ENCODE measurements at regions not wholly inside any gene's neighbourhood (a gene's known extent, or its start where the extent isn't known, plus 50 kb on each side); places are given as distances from the start of the nearest gene placed in this dataset.
"Not testable (repeated sequence)": the region's sequence is repeated elsewhere in the genome, so short reads cannot be mapped to it uniquely, and the experiment has no call there.

- no peak for DNase-seq
These were observed 220.4 kb upstream of the ZNF217 start for GRCh38 chr20:53814060-53814459.

DNA sequence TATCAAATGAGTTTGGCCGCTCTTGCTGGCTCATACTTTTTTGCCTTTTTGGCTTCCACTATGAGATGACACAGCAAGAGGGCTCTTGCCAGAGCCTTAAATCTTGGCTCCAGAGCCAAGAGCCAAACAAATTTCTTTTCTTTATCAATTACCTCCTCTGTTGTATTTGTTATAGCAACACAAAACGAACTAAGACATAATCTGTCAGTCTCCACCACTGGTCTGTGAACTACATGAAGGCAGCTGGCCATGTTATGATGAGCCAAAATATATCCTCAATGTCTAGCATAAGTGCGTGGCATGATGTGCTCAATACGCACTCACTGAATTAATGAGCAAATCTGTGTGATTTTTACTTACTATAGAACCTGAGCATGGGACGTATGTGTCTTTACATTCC lies 220.0 kb upstream of the ZNF217 start:
- DNase-seq, result no peak

DNA sequence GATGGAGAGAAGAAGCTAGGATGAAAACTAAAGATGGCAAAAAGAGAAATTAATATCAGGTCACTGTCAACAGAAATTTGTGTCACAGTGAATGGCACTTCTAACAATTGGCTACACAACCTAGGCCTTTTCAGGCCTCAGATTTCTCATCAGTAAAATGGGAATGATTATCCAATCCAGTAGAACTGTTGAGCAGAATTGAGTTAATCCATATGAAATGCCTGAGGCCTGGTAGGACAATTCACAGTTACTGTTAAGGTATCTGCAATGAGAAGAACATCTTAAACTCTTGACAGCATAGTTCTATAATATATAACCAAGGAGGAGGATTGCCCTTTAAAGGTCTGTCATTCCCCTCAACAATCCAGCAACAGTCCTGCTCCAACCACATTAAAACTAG lies 217.9 kb upstream of the ZNF217 start:
- DNase-seq, result no peak

DNA sequence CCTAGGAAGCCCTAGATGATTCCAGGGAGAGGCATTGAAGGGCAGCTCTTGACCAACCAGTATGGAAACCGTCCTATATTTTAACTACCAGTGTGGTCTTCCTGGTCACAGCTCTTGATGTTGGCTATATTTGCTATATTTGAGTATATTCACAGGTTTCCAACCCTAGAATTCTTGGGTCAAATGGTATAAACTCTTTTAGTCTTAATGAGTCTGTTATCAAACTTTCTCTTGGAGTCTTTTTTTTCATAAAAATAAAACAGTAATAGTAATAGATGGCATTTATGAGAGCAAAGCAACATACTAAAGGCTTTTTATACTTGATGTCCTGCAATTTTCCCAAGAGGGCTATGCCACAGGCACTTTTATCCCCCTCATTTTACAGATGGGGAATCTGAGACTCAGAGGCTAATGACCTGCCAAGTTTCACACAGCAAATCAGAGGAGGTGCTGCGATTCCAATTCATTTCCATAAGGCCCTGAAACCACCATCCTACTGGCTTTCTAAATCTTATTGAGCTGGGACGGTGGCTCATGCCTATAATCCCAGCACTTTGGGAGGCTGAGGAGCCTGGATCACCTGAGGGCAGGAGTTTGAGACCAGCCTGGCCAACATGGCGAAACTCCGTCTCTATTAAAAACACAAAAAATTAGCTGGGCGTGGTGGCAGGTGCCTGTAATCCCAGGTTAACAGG lies 217.2 kb upstream of the ZNF217 start:
- no peak for DNase-seq

- DNase-seq, result no peak
These were observed 216.2 kb upstream of the ZNF217 start for GRCh38 chr20:53809728-53810365.

DNA sequence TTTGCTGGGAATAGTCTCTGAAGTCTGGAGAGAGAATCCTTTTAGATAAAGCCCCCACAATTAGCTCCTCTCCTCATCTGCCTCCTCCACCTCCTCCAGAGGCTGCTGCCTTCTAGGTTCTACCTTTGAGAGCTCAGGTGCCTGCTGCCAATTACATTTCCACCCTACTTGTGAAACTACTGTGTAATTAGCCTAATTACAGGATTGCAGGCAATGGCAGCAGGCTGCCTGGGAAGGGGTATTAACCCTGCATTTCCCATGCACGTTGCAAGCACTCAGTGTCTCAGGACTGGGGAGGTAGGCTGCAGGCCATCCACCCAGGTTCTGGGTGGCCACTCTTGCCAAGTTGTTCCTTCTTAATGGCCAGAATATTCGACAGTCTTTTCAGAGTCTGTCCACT lies 215.6 kb upstream of the ZNF217 start:
- DNase-seq, result no peak

DNA sequence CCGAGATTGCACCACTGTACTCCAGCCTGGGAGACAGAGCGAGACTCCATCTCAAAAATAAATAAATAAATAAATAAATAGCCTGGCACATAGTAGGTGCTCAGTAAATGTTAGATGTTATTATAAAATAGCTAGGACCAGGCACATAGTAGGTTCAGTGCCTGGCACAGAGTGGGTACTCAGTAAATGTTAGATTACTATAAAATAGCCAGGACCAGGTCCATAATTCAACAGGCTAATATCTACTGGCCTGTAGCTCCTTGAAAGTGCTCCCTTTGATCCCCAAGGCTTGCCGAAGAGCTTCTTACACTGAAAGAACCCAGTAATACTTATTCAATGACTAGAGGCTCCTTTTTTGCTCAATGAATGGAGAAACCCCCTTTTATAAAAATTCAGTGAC lies 215.1 kb upstream of the ZNF217 start:
- no peak for DNase-seq

- DNase-seq, result not testable (repeated sequence)
These were observed 214.7 kb upstream of the ZNF217 start for GRCh38 chr20:53808302-53808701.

- DNase-seq, result no peak
These were observed 213.2 kb upstream of the ZNF217 start for GRCh38 chr20:53806683-53807401.

GRCh38 chr20:53805895-53806384 lies 212.3 kb upstream of the ZNF217 start:
- no peak for DNase-seq

GRCh38 chr20:53804920-53805894 lies 211.6 kb upstream of the ZNF217 start:
- DNase-seq, result no peak

GRCh38 chr20:53804308-53804707 lies 210.7 kb upstream of the ZNF217 start:
- not testable (repeated sequence) for DNase-seq

GRCh38 chr20:53803492-53804155 lies 210.0 kb upstream of the ZNF217 start:
- DNase-seq, result no peak

DNA sequence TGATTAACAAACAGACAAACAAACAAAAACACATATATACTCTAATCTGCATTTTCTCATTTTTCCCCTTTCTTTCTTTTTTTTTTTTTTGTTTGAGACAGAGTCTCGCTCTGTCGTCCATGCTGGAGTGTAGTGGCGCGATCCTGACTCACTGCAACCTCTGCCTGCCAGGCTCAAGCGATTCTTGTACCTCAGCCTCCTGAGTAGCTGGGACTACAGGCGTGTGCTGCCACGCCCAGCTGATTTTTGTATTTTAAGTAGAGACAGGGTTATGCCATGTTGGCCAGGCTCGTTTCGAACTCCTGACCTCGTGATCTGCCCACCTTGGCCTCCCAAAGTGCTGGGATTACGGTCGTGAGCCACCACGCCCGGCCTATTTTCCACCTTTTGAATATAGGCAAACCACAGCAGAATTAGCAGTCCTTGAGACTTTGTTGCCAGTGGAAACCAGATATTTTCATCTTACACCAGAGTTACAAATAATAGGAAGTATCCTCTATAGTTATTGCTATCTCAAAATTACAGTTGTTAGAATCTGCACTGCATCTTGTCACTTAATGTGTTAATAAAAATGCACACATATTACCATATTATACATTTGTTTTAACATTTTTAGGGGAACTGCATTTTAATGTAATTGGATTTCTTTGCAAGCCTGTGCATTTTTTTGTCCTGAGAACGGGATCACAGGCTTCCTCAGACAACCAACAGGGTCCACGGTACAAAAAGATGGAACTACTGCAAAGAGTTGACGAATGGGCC lies 208.2 kb upstream of the ZNF217 start:
- no peak for DNase-seq

DNA sequence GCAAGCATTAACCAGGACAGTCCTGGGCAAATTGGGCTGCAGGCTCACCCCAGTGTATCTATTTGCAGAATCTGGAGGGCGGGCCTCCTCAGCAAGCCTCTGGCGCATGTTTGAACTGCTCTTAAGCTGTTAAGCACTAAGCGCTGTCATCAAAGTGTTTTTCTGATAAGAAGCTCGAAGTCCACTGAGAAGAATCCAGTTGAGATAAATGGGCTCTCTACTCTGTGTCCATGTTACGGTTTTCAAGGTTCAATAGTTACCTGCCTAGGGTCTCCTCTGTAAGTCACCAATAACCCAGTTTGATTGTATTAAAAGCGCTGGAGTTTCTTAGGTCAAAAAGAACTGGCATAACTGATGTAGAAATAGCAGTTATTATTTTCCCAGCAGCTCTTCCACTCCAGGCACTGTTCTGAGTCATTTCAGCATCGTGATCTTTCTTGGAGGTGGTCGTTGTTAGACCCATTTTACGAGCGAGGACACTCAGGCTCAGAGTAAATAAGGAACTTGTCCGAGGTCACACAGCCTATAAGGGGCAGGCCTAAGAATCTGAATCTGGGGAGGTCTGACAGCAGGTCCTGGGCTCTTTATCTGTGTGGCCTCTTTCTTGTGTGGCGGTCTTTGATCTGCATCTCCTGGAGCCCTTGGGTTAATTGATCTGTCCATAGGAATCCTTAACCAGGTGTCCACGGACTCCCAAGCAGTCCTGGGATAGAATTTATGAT lies 207.4 kb upstream of the ZNF217 start:
- no peak for DNase-seq

DNA sequence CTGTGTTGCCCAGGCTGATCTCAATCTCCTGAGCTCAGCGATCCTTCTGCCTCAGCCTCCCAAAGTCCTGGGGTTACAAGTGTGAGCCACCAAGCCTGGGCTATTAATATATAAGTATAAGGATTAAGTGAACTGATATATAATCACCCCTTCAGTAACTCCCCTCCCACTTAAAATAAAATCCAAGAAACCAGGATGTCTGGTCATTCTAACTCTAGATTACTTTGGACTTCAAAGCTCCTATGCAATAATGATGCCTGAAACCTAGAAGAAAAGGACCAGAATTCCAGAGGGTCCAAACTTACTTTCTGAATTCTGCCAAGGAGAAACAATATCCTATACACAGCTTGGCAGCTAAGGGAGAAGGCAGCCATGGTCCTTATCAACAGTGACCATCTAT lies 206.8 kb upstream of the ZNF217 start:
- no peak for DNase-seq

- no peak for DNase-seq
These were observed 203.4 kb upstream of the ZNF217 start for GRCh38 chr20:53797085-53797484.

DNA sequence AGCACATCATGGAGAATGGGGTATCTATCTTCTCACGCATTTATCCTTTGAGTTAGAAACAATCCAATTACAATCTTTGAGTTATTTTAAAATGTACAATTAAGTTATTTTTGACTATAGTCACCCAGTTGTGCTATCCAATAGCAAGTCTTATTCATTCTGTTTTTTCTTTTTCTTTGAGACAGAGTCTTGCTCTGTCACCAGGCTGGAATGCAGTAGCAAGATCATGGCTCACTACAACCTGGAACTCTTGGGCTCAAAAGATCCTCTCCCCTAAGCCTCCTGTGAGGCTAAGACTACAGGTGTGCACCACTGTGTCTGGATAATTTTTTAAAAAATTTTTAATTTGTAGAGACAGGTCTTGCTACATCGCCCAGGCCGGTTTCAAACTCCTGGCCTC lies 201.5 kb upstream of the ZNF217 start:
- DNase-seq, result no peak

- no peak for DNase-seq
These were observed 201.0 kb upstream of the ZNF217 start for GRCh38 chr20:53794529-53795115.

GRCh38 chr20:53793783-53794383 lies 200.2 kb upstream of the ZNF217 start:
- no peak for DNase-seq

Data from inflammatory macrophage (primary cell).